GM23248 (cell line): ENCODE measurements at regions not wholly inside any gene's neighbourhood (a gene's known extent, or its start where the extent isn't known, plus 50 kb on each side); places are given as distances from the start of the nearest gene placed in this dataset.

Experiments
- DNase-seq: peaks from one replicate; pipeline ENCODE4 v3.0.0-alpha.2; 2015
- H2AFZ ChIP-seq: fragments of 200-600 bp; sonication (generic); 2 replicates; pipeline ENCODE4 v1.6.1; 2016; ENCODE audit warnings: antibody characterized with exemption
- H3F3A ChIP-seq: fragments of 200-600 bp; sonication (generic); 2 replicates; pipeline ENCODE4 v1.6.1; 2016; ENCODE audit warnings: mild to moderate bottlenecking, antibody characterized with exemption, mixed run types; ENCODE audit not compliant: insufficient read depth
- H3K27ac ChIP-seq: fragments of 200-600 bp; sonication (generic); 2 replicates; pipeline ENCODE4 v1.5.1; 2016; ENCODE audit warnings: mild to moderate bottlenecking
- H3K27me3 ChIP-seq: fragments of 200-600 bp; sonication (generic); replicated peaks from 2 replicates; pipeline ENCODE4 v1.6.1; 2016; ENCODE audit warnings: mild to moderate bottlenecking; ENCODE audit not compliant: insufficient read depth
- H3K36me3 ChIP-seq: fragments of 200-600 bp; sonication (generic); 2 replicates; pipeline ENCODE4 v1.6.1; 2016; ENCODE audit warnings: low read depth, mild to moderate bottlenecking
- H3K4me1 ChIP-seq: fragments of 200-600 bp; sonication (generic); 2 replicates; pipeline ENCODE4 v1.6.1; 2016; ENCODE audit warnings: mild to moderate bottlenecking; ENCODE audit not compliant: insufficient read depth
- H3K4me2 ChIP-seq: fragments of 200-600 bp; sonication (generic); one replicate; pipeline ENCODE4 v1.6.1; 2016; ENCODE audit warnings: mild to moderate bottlenecking; ENCODE audit not compliant: unreplicated experiment
- H3K4me3 ChIP-seq: fragments of 200-600 bp; sonication (generic); 2 replicates; pipeline ENCODE4 v1.5.1; 2016; ENCODE audit warnings: mild to moderate bottlenecking
- H3K79me2 ChIP-seq: fragments of 200-600 bp; sonication (generic); 2 replicates; pipeline ENCODE4 v1.6.1; 2016; ENCODE audit warnings: mild to moderate bottlenecking; ENCODE audit not compliant: insufficient read depth
- H3K9ac ChIP-seq: fragments of 200-600 bp; sonication (generic); 2 replicates; pipeline ENCODE4 v1.6.1; 2016; ENCODE audit warnings: mild to moderate bottlenecking
- H3K9me2 ChIP-seq: fragments of 200-600 bp; sonication (generic); 2 replicates; pipeline ENCODE4 v1.6.1; 2016; ENCODE audit warnings: mixed run types, mild to moderate bottlenecking, moderate library complexity; ENCODE audit not compliant: insufficient read depth
- H3K9me3 ChIP-seq: fragments of 200-600 bp; sonication (generic); one replicate; pipeline ENCODE4 v1.6.1; 2017; ENCODE audit warnings: low read depth
- H4K20me1 ChIP-seq: fragments of 200-600 bp; sonication (generic); 2 replicates; pipeline ENCODE4 v1.6.0; 2016; ENCODE audit not compliant: insufficient read depth
- EZH2 ChIP-seq: fragments of 200-600 bp; sonication (generic); IDR thresholded peaks from 2 replicates; pipeline ENCODE4 v1.6.1; 2018; ENCODE audit warnings: antibody characterized with exemption, mild to moderate bottlenecking; ENCODE audit not compliant: insufficient read depth, poor library complexity, severe bottlenecking
- EZH2phosphoT487 ChIP-seq: fragments of 200-600 bp; sonication (generic); IDR thresholded peaks from 2 replicates; pipeline ENCODE4 v1.6.1; 2018; ENCODE audit warnings: antibody characterized with exemption, moderate library complexity, mild to moderate bottlenecking, low read depth; ENCODE audit not compliant: insufficient read depth
- whole genome bisulfite sequencing, 2 experiments: methylation state at CpG; one replicate each; pipeline ENCODE4 v1.1.6; 2015 to 2017; ENCODE audit warnings: low lambda C conversion rate in 2 of 2, low coverage in 1 of 2; ENCODE audit errors: missing lambda C conversion rate in 2 of 2; 5-methylcytosine and 5-hydroxymethylcytosine counted together
- in situ Hi-C: fragments of 300-500 bp; cut with MboI; formaldehyde crosslinking; loops from 2 replicates; pipeline ENCODE4 v1.15.0; 2020

DNA sequence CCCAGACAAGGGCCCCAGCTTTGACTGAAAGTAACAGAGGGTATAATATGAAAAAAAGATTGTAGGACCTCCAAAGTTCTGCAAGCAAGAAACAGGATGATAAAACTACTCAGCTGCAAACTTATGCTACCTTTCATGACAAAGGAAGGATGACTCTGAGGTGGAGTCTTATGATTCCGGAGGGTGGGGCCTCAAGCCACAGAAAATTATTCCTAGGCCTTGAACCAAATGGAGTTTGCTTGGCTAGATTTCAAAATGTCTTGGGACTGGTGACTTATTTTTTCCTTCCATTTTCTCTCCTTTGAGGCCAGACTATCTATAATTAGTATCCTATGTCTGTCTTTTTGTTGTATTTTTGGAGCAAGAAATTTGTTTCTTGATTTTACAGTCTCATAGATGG lies 336.4 kb downstream of the LRIG3 start:
- H3K9me3 ChIP-seq = no peaks in the 10 kb centered on the region
- H3K27ac ChIP-seq = peak overlapping the region; percentile 57
- H2AFZ ChIP-seq = no peak overlapping the region
- H3K9me2 ChIP-seq = no peaks in the 10 kb centered on the region
- in situ Hi-C loops = no loop called here
- H4K20me1 ChIP-seq = no peaks in the 10 kb centered on the region
- H3K4me2 ChIP-seq = no peak overlapping the region
- 10 to 12% methylated on average over 1 of the region's 1 CpG for WGBS, 2 experiments
- H3K9ac ChIP-seq = no peak overlapping the region
- H3K4me3 ChIP-seq = no peak overlapping the region
- TF ChIP-seq EZH2 = no peak
- H3K4me1 ChIP-seq = peaks cover 26% of the 10 kb centered on the region
- no peaks in the 10 kb centered on the region for H3K36me3 ChIP-seq
- no peaks in the 10 kb centered on the region for H3K79me2 ChIP-seq
- no peaks in the 10 kb centered on the region for H3K27me3 ChIP-seq
- peak; percentile 69 for DNase-seq
- H3F3A ChIP-seq = peaks cover 24% of the 10 kb centered on the region

DNA sequence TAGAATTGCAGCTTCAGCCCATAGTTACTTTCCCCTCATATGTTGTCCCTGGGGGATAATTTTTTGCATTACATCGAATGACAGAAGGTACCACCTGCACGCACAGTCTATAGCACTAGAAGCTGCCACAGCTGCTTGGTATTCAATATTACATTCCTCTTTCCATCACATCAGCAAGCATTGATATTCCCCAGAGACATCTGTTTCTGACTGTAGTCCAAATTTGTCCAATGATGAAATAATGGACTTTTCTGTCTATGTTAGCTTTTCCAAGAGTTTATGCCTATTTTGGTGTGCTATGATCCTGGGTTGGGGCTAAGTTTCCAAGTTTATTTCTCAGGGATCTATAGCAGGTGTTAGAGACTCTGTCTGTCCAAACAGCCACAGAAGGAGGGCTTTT lies 335.4 kb downstream of the LRIG3 start:
- Histone ChIP-seq H3F3A (peaks cover 24% of the 10 kb centered on the region), H3K79me2 (no peaks in the 10 kb centered on the region), H3K9me3 (no peaks in the 10 kb centered on the region), H3K9ac (no peak overlapping the region), H2AFZ (no peak overlapping the region), H4K20me1 (no peaks in the 10 kb centered on the region), H3K36me3 (no peaks in the 10 kb centered on the region), H3K4me3 (no peak overlapping the region), H3K9me2 (no peaks in the 10 kb centered on the region), H3K27ac (no peak overlapping the region), H3K27me3 (no peaks in the 10 kb centered on the region), H3K4me1 (peaks cover 28% of the 10 kb centered on the region), H3K4me2 (no peak overlapping the region)
- DNase-seq = peak; percentile 46
- 72 to 74% methylated on average over 2 of the region's 2 CpGs for WGBS, 2 experiments
- TF ChIP-seq EZH2 (no peak), EZH2phosphoT487 (no peak)
- in situ Hi-C loops = no loop called here

DNA sequence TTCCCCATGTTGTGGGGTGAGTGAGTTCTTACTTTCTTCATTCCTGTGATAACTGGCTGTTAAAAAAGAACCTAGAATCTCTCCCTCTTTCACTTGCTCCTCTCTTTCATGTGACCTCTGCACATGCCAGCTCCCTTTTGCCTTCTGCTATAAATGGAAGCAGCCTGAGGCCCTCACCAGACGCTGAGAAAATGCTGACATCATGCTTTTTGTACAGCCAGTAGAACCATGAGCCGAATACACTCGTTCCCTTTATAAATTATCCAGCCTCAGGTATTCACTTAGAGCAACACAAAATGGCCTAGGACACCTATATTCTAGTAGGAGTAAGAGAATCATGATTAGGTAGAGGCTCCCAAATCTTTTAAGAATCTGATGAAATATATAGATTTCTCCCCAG lies 333.5 kb downstream of the LRIG3 start:
- H3K36me3 ChIP-seq = no peaks in the 10 kb centered on the region

DNA sequence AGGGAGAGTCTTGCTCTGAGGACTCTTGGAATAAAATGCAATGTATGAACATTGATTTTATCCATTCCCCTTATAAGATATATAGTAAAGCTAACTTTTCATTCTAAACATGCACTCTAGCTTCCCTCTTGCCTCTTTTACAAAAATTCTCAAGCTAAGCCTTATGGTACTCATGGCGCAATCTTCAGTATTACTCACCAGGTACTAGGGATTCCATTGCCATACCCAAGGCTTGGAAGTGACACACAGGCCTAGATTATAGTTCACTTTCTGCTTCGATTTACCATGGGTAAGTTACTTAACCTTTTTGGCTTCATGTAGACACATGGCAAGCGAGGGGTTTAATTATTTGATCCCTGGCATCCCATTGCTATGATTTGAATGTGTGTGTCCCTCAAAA lies 331.5 kb downstream of the LRIG3 start:
- no peaks in the 10 kb centered on the region for H3K9me2 ChIP-seq
- H3K4me2 ChIP-seq = no peak overlapping the region
- in situ Hi-C loops = no loop called here
- H3K4me3 ChIP-seq = no peak overlapping the region
- peak; percentile 82 for DNase-seq
- H3F3A ChIP-seq = peaks cover 14% of the 10 kb centered on the region
- no peaks in the 10 kb centered on the region for H3K79me2 ChIP-seq
- no peaks in the 10 kb centered on the region for H4K20me1 ChIP-seq
- no peaks in the 10 kb centered on the region for H3K36me3 ChIP-seq
- H3K27me3 ChIP-seq = no peaks in the 10 kb centered on the region
- WGBS, 2 experiments = 47 to 59% methylated on average over 3 of the region's 3 CpGs
- no peak overlapping the region for H3K27ac ChIP-seq
- no peak overlapping the region for H2AFZ ChIP-seq
- H3K4me1 ChIP-seq = peaks cover 18% of the 10 kb centered on the region
- H3K9ac ChIP-seq = no peak overlapping the region
- no peaks in the 10 kb centered on the region for H3K9me3 ChIP-seq
- TF ChIP-seq EZH2 (no peak), EZH2phosphoT487 (no peak)

More for the DNA sequence above, 333.5 kb downstream of the LRIG3 start:
- no peak overlapping the region for H3K9ac ChIP-seq
- peaks cover 28% of the 10 kb centered on the region for H3K4me1 ChIP-seq
- no peaks in the 10 kb centered on the region for H3K27me3 ChIP-seq
- H3K4me3 ChIP-seq = no peak overlapping the region
- DNase-seq = no peak
- H3K9me3 ChIP-seq = no peaks in the 10 kb centered on the region
- no peak overlapping the region for H2AFZ ChIP-seq
- no peaks in the 10 kb centered on the region for H4K20me1 ChIP-seq
- 59 to 64% methylated on average over 3 of the region's 3 CpGs for WGBS, 2 experiments
- no peaks in the 10 kb centered on the region for H3K9me2 ChIP-seq
- in situ Hi-C loops = no loop called here
- H3K79me2 ChIP-seq = no peaks in the 10 kb centered on the region
- H3K27ac ChIP-seq = no peak overlapping the region
- TF ChIP-seq EZH2 (no peak), EZH2phosphoT487 (no peak)
- peaks cover 24% of the 10 kb centered on the region for H3F3A ChIP-seq
- H3K4me2 ChIP-seq = no peak overlapping the region
